IPS DF 4.7 (cell line): ENCODE measurements at regions not wholly inside any gene's neighbourhood (a gene's known extent, or its start where the extent isn't known, plus 50 kb on each side); places are given as distances from the start of the nearest gene placed in this dataset.

Experiments used
- DNase-seq: peaks from one replicate; pipeline ENCODE4 v3.0.0-alpha.2; 2013; ENCODE audit warnings: low spot score; ENCODE audit errors: extremely low read depth

DNA sequence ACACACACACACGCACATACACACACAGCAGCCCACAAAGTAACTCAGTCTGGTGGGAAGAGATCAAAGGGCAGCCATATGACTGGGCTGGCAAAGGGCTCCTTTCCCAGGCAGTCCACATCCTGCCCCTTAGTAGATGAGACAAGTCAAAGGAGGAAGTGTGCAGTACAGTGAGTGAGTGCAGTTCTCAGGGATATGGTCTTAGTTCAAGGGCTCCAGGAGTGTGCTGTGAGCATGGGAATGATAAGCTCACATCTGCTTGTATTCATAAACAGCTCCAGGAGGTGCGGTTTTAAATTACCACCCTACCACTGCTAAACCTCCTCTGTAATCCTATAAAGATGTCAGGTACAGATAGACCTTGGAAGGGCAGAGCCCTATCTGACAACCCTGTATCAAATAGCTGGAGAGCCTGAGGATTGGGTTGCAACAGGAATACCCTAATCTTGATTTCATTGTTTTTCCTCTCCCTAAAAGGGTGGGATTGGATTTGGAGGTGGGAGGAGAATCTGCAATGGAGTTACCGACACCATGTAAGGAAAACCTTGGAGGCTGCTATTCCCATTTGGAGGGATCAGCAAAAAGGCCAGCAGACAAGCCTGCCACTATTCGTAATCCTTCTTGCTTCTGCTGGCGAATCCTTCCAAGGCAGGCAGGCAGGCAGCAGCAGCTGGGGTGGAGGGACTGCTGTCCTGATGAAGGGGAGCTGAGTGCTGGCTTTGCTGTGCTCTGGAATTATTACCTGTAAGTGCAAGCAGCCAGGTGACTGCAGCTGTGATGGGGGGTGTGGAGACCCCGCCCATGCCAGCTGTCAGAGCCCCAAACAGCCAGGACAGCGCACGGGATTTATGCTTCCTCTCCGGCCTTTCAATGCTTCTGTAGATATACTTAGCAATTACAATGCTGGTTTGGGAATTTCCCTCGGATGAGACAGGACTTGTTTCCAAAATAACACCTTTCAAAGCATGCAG, 342.7 kb downstream of the PRL start:
- no peak for DNase-seq

DNA sequence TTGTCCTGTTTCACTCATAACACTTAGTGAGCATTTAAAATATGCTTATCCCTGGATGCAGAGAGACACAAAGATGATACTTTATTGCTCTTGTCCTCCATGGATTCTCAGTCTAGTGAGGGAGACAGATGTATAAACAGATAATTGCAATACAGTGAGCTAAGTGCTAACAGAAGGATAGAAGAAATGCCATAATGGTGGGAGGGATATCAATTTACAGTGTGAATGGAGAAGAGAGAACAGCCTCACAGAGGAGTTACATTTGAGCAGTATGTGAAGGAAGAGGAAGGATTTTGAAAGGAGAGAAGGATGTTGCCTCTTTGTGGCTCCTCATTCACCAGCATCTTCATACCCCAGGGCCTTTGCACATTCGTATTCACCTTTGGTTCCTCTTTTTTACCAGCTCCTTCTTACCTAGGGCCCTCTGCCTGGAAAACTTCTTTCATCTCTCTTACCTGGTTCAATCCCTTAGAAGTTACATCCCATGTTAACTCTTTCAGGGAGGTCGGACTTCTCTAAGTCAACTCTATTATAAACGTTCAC, 341.7 kb downstream of the PRL start:
- DNase-seq, result no peak

DNA sequence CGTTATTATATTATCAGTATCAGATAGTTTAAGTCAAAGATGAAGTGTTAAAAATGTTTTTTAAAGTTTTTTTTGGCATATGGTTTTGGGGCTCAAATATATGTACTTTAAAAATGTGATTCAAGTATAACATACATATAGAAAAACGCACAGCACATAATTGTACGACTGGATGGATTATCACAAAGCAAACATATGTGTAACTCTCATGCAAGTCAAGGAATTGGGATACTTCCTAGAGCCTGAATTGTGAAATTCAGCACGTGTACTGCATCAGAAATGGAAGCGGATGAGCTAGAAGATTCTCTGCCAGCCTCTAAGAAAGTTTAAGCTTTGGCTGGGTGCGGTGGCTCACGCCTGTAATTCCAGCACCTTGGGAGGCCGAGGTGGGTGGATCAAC, 340.9 kb downstream of the PRL start:
- no peak for DNase-seq

DNA sequence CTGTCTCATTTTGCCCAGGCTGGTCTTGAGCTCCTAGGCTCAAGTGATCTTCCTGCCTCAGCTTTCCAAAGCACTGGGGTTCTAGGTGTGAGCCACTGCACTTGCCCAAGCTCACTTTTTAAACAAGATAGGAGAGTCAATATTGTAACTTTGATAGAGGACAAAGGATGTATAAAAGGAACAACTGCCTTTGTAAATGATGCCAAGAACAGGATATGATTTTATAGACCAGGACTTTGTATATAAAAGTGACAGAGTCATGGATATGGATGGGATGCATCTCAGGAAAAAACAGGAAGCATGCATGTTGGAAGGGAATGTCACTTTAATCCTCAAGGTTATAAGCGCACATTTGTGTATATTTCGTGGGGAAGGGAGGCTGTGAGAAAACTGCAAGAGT, 338.4 kb downstream of the PRL start:
- no peak for DNase-seq

DNA sequence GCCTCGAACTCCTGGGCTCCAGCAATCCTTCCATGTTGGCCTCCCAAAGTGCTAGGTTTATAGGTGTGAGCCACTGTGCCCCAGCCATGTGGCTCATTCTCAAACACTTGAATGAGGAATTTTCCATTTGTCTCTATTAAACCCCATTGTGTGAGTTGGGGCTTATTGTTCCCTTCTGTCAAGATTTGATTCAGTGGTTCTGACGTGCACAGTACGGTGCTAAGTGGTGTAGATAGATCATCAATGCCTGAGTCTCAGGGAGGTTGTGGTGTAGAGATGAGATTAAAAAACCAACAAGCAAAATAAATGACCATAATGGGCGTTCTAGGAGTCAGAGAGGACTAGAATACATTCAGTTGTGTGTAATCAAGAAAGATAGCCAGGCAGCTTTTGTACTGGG, 335.6 kb downstream of the PRL start:
- DNase-seq, result no peak

DNA sequence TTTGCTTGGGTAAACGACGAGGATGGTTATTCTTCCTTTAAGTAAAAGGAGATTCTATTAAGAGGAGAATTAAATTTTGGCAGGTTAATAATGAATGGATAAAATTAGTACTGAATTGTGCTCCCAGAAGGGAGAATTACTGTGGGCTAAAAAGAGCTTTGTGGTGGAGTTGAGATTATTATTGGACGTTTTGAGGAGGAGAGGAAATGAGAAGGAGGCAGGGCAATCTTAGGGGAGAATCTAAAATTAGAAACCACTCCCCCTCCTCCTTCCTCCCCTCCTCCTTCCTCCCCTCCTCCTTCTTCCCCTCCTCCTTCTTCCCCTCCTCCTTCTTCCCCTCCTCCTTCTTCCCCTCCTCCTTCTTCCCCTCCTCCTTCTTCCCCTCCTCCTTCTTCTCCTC, 331.8 kb downstream of the PRL start:
- no peak for DNase-seq

DNA sequence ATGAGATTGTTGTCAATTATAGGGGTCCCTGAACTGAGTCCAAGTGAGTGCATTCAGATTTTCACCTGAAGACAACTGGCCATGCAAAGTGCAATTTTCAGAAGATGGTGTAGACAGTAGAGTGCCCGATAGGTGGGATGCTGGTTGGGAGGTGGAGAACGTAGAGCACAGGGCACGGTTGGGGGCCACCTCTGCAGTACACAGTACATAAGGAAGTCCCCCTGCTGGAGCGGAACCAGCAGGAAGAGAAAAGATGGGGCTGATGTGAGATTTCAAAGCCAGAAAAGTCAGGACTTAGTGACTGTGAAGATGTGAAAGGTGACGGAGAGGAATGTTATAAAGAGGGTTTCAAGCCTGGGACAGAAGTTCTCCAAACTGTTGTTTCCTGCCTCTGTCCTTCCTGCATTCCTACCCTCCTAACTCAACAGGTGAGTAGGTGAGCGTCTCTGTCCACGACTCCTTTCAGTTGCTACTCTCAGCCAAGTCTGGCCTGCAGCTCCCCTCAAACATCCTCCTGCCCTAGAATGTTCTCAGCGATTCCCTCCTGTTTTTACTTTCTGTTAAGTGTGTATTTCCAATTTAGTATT, 330.8 kb downstream of the PRL start:
- no peak for DNase-seq

DNA sequence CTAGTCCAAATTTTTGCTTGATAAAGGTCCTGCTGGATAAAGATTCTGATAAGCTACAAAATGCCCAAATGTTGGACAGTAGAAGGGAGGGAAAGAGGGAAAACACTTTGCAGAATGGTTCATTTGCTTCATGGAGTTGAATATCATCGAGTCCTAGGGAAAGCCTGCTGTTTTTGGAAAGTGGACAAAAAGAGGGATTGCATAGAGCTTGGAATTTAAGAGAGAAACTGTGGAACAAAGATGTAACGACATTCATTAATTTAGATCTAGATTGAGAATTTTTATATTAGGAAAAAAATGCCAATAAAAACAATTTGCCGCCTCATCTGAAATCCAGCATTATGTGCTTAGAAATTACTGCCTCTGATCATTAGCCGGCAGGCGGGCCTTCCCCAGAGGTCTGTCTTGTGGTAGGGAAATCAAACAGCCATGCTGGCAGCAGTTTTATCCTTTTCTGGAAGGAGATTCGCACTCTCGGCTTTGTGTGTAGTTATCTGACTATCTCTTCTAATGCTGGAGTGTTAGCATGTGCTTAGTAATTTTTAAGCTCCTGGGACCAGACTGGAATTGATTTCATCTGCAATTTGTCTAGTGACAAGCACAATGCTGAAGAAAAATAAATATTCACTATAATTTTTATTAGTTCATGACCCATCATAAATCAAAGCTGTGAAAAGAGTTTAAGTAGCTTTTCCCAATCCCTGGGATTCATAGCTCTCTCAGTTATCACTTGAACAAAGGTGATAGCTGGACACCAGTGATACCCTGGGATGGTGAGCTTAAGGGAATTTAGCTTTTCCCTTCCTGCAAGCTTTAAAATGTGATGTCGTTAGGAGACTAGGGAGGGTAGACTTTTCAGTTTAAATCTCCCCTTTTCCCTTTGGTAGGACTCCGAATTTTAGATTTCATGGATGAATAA, 329.5 kb downstream of the PRL start:
- DNase-seq, result no peak

DNA sequence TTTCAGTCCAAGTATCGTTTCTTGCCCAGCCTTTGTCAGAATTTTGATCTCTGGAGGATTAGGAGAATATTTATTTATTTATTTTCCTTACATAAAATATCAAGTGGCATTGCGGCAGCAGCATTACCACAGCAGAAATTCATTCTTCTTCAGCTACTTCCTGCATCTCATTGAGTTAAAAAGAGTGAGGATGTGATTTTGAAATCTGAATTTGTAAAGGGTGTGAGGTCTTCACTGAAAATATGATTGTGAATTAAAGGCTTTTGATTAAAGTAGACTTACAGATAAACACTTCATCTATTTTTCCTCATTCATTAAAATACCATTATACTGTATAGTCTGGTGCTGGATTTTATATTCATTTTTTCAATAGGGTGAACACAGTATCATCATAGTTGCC, 328.4 kb downstream of the PRL start:
- DNase-seq, result no peak

DNA sequence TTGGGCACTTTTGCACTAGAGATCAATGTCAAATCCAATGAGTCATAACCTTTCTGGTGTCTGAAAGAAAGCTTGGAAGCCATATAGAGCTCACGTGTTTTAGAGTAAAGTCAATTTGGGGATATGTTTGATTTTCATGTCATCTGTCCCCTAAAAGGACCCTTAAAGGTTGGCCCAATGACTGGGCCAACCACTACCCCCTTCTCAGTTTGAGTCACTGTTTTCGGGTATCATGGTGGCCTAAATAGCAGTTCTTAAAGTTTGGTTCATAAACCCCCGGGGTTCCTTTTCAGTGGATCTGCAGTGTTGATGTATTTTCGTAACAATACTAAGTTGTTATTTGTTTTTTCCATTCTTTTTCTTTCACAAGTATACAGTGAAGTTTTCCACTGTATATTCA, 327.6 kb downstream of the PRL start:
- no peak for DNase-seq

DNA sequence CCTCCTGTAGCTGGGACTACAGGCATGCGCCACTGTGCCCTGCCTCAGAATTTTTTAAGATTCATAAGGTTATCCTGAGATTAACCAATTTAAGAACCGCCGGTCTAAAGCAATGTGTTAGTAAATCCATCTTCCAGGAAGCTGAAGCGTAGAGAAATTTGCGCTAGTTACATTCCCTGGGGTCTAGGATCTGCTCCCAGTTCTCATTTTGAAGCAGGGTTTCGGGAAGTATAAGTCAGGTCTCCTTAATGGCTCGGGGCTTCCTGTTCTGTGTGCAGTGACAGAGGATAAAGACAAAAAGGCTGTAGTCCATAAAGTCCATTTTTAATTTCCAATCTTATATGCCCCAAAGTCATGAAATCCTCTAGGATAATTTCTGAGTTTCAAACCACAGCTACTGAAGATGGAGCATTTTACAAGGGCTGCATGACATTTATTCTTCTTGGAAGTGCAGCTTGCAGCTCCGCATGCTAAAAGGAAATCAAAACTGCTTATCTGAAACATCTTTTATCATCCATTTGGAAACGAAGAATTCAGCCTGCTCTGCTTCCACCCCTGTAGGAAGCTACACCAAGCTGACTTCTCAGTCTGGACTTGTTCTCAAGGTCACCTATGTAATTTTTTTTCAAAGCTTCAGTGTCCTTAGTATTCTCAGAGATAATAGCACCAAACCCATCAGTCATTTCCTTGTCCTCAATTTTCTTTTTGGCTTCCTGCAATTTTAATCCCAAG, 326.1 kb downstream of the PRL start:
- no peak for DNase-seq

DNA sequence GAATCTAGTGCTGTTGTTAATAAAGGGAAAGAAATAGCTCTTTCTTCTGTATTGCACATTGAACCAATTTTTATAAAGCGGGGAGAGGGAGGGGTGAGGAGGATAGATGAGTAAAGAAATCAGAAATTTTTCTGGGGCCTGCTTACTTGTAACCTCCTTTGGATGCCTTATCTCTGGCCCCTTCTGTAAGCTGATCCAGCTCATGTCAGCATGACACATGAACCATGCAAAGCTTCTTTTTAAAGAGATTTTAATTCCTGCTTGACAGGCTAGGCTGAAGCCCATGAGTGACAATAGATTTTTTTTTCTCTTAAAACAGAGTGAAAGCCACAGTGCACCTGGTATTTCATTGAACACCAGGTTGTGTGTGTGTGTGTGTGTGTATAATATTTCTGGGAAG, 325.3 kb downstream of the PRL start:
- no peak for DNase-seq

DNA sequence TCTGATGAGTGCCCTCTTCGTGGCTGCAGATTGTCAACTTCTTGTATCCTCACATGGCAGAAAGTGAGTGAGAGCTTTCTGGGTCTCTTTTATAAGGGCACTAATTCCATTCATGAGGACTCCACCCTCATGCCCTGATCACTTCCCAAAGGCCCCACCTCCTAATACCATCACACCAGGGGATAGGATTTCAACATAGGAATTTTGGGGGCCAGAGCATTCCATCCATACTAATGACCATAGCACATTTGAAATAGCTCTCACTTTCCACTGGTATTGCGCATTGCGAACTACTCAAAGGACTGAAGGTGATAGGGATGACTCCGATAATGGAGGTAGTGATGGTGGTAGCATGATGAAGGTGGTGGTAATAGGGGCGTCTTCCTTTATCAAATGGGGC, 324.3 kb downstream of the PRL start:
- DNase-seq, result no peak

DNA sequence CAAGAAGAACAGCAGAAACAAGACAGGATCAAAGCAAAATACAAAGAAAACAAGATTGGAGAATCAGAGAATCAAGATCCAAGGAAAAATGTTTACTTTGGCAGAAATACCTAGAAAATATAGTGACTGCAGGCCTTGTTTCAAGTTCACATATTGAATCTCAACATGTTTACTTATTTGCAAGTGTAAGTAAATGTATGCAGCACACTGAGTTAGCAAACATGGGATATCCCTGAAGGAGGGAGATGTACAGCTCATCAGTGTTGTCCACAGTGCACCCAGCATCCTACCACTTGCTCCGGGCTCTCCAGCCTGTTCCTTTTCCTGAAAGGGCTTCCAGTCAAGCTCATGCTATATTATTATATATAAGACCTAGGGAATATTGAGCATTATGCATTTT, 319.5 kb downstream of the PRL start:
- DNase-seq, result no peak

DNA sequence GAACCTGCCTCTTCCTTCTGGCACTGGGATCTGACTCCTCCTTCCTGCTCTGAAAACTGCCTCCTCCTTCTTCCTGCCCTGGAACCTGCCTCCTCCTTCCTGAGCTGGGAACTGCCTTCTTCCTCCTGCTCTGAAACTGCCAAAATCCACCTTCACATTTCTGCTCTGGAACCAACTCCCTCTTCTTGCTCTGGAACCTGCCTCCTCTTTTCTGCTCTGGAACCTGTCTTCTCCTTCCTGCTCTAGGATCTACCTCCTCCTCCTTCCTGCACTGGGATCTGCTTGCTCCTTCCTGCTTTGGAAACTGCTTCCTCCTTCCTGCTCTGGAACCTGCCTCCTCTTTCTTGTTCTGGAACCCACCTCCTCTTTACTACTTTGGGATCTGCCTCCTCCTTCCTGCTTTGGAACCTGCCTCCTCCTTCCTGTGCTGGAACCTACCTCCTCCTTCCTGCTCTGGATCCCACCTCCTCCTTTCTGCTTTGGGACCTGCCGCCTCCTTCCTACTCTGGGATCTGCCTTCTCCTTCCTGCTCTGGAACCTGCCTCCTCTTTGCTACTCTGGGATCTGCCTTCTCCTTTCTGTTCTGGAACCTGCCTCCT, 315.5 kb downstream of the PRL start:
- DNase-seq, result no peak

DNA sequence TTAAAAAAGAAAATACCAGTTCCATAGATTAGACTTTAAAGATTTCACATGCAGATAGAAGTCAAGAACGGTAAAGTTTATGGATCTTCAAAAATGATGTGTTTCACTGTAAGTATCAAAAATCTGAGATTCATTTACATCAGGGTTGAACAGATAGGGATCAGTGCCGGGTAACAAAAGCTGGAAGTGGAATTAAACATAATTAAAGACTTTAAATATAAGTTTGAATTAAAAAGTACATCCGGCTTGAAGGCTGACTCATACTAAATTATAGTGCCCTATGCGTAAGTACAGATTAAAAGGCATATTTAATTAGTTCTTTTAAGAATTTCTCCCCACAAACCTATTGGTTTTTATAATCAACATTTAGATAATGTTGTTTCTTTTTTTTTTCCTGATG, 312.7 kb downstream of the PRL start:
- no peak for DNase-seq

DNA sequence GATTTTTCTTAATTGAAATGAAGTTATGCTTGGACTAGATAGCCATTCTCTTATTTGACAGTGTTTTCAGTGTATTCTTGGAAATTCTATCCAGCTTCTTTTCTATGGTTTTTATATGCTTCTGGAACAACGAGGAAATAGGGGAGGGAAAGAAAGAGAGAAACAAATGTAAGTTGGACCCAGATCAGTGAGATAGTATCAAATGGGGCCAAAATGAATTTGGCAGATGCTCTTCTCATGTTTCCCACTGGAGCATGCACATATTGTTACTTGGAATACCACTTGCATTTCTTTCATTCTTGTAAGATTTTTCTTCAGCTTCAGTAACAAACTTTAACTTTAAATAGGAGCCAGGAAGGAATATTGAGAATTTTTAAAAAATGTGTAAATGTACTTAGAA, 312.3 kb downstream of the PRL start:
- DNase-seq, result no peak

DNA sequence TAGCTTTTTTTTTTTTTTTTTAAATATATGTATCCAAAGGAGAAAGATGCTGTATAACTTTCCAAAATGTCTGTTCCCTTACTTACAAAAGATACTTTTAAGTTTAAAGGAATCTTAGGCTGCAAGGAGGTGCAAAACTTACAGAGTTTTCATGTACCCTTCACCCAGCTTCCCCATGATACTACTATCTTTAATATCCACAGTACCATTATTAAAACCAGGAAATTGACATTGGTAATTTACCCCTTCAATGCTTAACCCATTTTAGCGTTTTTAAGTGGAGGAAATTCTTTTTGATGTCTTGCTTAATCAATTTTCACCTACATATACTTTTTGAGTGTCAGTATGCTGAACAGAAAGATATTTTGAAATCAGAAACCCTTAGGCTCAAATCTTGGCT, 310.9 kb downstream of the PRL start:
- no peak for DNase-seq

DNA sequence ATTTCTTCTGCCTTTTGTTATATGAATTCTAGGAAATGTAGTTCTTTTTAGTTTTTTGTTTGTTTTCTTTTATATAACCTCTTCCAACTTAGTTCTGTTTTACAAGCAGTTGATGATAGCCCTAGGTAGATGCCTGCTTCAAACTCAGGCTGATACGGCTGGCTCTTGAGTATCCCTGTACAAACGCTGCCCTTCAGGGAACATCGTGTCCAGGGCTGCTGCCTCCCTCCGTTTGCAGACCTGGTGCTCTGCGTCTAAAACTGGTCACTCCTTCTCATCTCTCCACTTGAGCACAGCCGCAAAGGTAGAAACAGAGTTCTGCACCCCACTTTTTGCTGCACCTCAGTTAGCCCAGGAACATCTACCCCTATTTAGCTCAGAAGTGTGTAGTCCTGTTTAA, 310.1 kb downstream of the PRL start:
- DNase-seq, result no peak

DNA sequence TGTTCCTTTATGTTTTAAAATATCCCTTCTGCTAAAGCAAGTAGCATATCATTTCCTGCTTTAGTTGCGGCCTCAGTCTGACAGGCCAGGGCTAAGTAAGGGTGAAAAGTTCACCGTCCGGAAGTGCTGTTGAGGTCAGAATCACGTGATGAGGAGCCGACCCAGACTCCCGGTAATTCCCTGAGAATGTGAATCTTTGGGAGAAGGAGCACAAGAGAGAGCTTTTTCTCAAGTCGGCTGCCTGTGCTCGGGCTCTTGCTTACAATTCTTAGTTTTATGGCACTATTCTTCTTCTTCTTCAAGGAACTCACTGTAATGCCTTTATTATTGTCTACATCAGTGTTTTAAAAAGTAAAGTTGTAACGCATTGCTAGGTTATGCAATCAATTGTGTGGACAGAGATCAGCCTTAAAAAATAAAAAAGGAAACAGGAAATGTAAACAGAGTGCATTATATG, 309.3 kb downstream of the PRL start:
- no peak for DNase-seq

DNA sequence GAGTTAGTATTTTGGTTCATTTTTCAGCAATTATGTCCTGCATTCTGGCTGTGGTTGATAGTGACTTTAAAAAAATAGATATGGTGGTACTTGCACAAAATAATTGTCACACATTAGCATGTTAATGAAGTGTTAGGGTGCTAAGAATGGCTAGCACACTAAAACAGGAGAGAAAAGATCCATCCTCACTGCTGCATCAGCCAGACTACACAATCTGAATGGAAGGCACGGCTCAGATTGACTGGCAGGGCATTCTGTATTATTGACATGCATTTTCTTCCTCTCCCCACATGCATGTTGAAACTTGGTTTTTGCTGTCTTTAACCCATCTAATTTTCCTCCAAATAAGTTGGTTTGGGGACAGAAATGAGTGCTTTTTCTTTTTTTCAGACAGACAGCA, 306.3 kb downstream of the PRL start:
- DNase-seq, result no peak
